C4-2B (cell line): ENCODE measurements at regions not wholly inside any gene's neighbourhood (a gene's known extent, or its start where the extent isn't known, plus 50 kb on each side); places are given as distances from the start of the nearest gene placed in this dataset.

ENCODE experiments used
- CTCF ChIP-seq: fragments of 450-650 bp; conservative IDR thresholded peaks from 2 replicates; pipeline ENCODE4 v1.5.1; 2017; ENCODE audit warnings: mild to moderate bottlenecking
- ZFX ChIP-seq: fragments of 450-650 bp; IDR thresholded peaks from 2 replicates; pipeline ENCODE4 v1.6.1; 2017

- no peak for TF ChIP-seq CTCF
- no peak for TF ChIP-seq ZFX
Observed at GRCh38 chr13:73286942-73287620, 228.3 kb downstream of the KLF5 start.
